NCI-H1092 treated with DMSO at 0.1 percent for 48 hours (cell line): ENCODE measurements at regions not wholly inside any gene's neighbourhood (a gene's known extent, or its start where the extent isn't known, plus 50 kb on each side); places are given as distances from the start of the nearest gene placed in this dataset.

Experiments
- DNase-seq: peaks from one replicate; lab custom pipeline; 2025; lab: John Stamatoyannopoulos, UW

GRCh38 chr7:72524037-72524436, 111.9 kb upstream of the CALN1 start:
- DNase-seq, result no peak

GRCh38 chr7:72504061-72504706, 92.0 kb upstream of the CALN1 start:
- no peak for DNase-seq

- no peak for DNase-seq
These were observed 91.5 kb upstream of the CALN1 start for GRCh38 chr7:72503644-72504043.

- DNase-seq, result no peak
These were observed 82.7 kb upstream of the CALN1 start for GRCh38 chr7:72494807-72495206.

- peak; percentile 45 for DNase-seq
These were observed 81.9 kb upstream of the CALN1 start for GRCh38 chr7:72493850-72494661.

GRCh38 chr7:72492461-72493065, 80.4 kb upstream of the CALN1 start:
- peak; percentile 49 for DNase-seq

GRCh38 chr7:72490301-72490700, 78.2 kb upstream of the CALN1 start:
- DNase-seq, result no peak

GRCh38 chr7:72481934-72482333, 69.8 kb upstream of the CALN1 start:
- DNase-seq, result no peak

GRCh38 chr7:72476608-72477305, 64.6 kb upstream of the CALN1 start:
- DNase-seq, result no peak

GRCh38 chr7:72467237-72467636, 55.1 kb upstream of the CALN1 start:
- no peak for DNase-seq

- DNase-seq, result no peak
These were observed 54.7 kb upstream of the CALN1 start for GRCh38 chr7:72466797-72467196.

- no peak for DNase-seq
These were observed 53.4 kb upstream of the CALN1 start for GRCh38 chr7:72465521-72465920.

GRCh38 chr7:72462311-72462710, 50.2 kb upstream of the CALN1 start:
- DNase-seq, result no peak
